SW 1271 (cell line): ENCODE measurements at regions not wholly inside any gene's neighbourhood (a gene's known extent, or its start where the extent isn't known, plus 50 kb on each side); places are given as distances from the start of the nearest gene placed in this dataset.

Experiments used
- DNase-seq, 2 experiments: peaks; one replicate each; lab custom pipeline; 2025; lab: John Stamatoyannopoulos, UW

- DNase-seq: no peak
These were observed 187.8 kb downstream of the MYLK4 start for GRCh38 chr6:2562721-2563451.

- DNase-seq: no peak
These were observed 189.6 kb downstream of the MYLK4 start for GRCh38 chr6:2560917-2561698.

GRCh38 chr6:2560140-2560818 is 190.4 kb downstream of the MYLK4 start:
- DNase-seq: no peak

- no peak for DNase-seq
These were observed 191.6 kb downstream of the MYLK4 start for GRCh38 chr6:2558861-2559801.

- no peak for DNase-seq
These were observed 192.5 kb downstream of the MYLK4 start for GRCh38 chr6:2558098-2558680.

DNA sequence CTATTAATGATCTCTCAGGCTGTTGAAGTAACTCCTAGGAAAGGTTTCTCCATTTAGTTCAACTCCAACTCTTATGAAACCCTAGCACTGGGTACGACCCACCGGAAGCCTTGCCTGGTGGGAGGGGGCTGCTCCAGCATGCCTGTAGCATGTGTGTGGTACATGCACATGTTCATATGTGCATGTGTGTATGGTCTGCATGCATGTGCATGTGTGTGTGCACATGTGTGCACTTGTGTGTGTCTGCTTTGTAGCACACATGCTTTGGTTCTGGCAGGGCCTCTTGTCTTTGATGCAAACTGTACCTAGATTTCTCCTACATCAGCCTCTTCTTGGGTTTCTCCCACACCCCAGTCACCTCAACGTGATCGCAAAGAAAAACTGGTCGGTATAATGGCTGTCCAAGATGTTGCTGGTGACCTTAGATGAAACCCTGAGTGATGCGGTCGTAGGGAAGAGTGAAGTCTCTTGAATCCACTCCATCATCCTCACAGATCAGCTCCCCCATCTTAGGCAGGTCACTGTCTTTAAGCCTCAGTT is 193.5 kb downstream of the MYLK4 start:
- DNase-seq: no peak

- no peak for DNase-seq
These were observed 194.0 kb downstream of the MYLK4 start for GRCh38 chr6:2556761-2557160.

GRCh38 chr6:2554651-2555260 is 196.0 kb downstream of the MYLK4 start:
- no peak for DNase-seq

- no peak for DNase-seq
These were observed 198.1 kb downstream of the MYLK4 start for GRCh38 chr6:2552526-2553154.

DNA sequence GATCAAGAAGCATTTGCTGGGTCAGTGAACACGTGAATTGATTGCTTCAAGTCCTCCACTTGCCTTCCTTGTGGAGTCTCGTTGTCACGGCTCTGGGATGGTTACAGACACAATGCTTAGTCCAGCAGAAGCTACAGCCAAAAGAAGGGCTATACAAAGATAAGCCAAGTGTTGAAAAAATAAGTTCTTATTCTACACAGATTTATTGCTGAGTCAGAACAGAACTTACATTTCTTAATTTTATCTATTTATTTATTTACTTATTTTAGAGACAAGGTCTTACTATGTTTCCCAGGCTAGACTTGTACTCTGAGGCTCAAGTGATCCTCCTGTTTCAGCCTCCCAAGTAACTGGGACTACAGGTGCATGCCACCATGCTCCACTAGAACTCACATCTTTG is 199.0 kb downstream of the MYLK4 start:
- no peak for DNase-seq

- no peak for DNase-seq
These were observed 200.5 kb downstream of the MYLK4 start for GRCh38 chr6:2550247-2550646.

DNA sequence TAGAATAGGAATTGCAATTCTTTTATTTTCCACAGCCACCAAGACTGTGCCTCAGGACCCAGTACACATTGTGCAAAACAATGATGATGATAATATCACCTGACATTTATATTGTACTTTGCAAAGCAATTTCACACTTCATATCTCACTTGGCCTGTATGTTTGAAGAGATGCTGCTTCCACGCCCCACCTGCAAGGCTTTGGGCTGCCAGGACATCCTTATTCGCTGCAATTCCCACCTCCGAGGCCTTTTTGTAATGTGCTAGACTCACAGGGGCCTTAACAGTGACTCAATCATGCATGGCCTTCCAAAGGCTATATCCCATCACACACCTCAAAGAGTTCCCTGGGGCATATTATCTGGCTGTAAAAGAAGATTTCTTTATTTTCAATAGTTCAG is 200.9 kb downstream of the MYLK4 start:
- DNase-seq: no peak

DNA sequence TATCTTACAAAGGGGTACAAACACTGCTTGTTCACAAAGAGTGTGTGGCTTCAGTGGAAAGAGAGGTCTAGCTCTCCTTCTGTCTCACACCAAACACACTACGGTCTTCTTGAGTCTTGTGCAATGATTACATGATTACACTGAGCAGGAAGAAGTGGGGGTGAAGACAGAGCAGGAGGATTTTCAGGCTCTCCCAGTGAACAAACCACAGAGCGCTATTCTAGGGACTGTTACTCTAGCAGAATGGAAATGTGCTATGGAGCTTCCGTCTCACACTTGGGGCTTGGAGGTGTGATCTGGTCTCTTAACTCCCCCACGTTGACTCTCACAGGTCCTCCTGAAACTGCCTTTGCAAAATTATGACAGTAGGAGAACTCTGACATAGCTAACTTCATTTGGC is 203.4 kb downstream of the MYLK4 start:
- DNase-seq: no peak

GRCh38 chr6:2546901-2547300 is 203.8 kb downstream of the MYLK4 start:
- DNase-seq: no peak

GRCh38 chr6:2545383-2546038 is 205.2 kb downstream of the MYLK4 start:
- no peak for DNase-seq

DNA sequence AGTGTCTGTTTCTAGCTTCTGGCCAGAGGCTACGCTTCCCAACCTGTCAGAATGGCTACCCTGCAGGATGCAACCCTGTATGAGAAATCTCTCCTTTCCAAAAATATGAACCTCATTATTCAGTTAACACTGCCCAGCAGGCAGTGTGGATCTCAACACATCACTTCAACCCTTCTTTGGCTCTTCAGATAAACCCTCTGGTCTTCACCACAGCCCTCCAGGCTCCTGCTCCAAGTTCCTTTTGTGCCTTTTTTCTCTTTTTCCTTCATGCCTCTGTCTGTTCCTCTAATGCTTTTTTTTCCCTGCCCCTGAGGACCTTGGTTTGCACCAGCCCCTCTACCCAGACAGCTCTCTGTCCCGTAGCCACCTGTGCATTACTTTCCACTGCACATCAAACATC is 207.4 kb downstream of the MYLK4 start:
- DNase-seq: no peak

DNA sequence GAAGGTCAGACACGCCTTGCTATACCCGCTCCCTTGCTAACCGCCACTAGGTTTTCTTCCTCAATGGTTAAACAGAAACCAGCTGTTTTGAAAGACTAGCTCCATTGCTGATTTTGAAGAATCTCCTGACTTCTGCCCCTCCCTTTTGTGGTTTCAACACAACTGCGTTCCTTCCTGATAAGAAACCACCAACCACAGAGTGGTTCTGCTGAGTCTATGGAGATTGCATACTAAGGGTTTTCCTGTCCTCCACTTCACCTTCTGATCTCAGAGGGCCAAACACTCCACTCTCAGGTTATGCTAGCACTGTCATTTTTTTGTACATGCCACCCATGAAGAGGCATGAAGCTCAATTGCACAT is 207.9 kb downstream of the MYLK4 start:
- DNase-seq: peak in 1 of 2 experiments; percentile 20

- no peak for DNase-seq
These were observed 208.4 kb downstream of the MYLK4 start for GRCh38 chr6:2542101-2542857.

- DNase-seq: no peak
These were observed 214.3 kb downstream of the MYLK4 start for GRCh38 chr6:2536451-2536850.
